GM04503 (cell line): ENCODE measurements at regions not wholly inside any gene's neighbourhood (a gene's known extent, or its start where the extent isn't known, plus 50 kb on each side); places are given as distances from the start of the nearest gene placed in this dataset.
"Not testable (repeated sequence)": the region's sequence is repeated elsewhere in the genome, so short reads cannot be mapped to it uniquely, and the experiment has no call there.

Experiments used
- DNase-seq: peaks from one replicate; pipeline ENCODE4 v3.0.0-alpha.2; 2012; ENCODE audit warnings: low read depth

DNA sequence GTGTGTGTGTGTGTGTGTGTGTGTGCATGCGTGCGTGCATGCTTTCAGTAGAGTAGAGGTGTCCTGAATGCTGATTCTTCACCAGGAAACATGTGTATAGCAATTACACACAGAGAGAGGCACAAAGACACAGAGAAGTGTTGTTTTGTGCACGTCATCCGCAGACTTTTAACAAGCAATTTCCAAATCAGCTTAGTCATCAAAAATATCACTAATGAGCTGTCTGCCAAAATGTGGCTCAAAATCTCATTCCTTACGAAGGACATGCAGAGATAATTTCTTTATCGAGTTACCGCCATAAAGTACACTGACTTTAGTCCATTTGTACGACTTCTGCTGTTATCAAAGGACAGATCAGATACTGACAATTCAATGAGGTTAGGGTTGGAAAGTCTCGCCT lies 274.9 kb upstream of the RARB start:
- DNase-seq = no peak

DNA sequence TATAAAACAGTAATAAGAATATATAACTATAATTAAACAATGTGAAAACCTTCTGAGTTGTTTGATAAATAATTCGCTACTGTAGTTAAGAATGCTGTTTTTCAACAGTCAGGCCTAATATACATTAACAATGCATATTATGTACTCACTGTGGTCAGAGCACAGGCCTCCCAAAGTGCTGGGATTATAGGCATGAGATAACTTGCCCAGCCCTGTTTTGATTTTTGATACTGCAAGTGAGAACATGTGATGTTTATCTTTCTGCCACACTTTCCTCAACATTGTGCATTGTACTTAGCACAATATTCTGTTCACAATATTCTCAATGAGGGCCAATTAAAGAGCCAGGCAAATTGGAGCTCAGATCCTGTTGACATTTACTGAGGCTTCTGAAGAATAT lies 274.5 kb upstream of the RARB start:
- no peak for DNase-seq

DNA sequence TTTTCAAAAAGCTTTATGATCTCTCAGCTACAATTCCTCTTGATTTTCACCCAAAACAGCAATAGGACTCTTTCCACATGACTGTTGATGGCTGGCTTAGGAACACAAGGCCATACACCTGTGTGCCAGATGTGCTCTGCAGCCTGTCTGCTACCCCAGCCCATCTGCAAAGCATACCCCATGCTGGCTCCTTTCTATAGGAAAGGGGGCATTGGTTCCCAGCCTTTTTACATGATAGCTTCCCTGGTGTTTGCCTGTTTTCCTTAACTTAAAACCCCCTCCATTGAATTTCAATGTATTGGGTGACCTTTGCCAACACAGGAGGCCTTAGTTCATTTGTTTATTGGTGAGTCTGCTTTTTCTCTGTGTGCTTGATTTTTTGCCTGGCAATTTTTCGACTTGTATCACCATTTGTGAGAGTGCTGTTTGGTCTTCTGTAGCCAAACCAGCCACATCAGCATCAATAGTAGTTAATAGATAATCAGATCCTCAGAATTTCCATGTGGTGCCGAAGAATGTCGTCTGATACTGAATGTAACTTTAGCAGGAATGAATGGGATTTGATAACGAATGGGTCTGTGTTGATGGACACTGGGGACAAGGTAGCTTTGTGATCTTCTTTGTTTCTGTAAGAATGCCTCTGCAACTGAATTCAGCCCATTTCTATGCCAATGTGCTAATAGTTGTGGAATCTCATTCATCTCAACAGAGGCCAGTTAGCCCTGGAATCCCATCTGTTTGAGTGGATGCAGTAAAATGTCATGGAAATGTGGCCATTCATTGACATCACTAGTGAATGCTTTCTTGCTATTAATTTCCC lies 272.2 kb upstream of the RARB start:
- peak; percentile 27 for DNase-seq

GRCh38 chr3:25156626-25157025 lies 271.4 kb upstream of the RARB start:
- DNase-seq = peak; percentile 66

GRCh38 chr3:25165306-25165705 lies 262.8 kb upstream of the RARB start:
- DNase-seq = no peak

DNA sequence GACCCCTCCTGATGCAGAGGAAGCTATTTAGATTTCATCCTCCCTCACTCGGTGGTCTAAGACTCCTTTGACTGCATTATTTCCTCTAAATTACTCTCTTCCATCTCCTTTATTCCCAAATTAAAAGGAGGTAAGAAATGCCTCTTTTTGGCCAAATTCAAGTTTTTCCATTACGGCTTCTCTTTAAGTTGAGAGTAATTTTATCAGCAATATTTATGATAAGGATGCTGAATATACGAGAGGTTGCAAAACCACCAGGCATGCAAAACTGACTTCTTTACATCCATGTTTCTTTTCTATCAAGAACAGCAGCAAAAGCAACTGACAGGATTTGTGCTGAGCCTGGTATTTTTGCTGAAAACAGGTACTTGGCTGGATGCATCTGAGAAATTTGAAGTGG lies 262.0 kb upstream of the RARB start:
- no peak for DNase-seq

GRCh38 chr3:25169151-25169550 lies 258.9 kb upstream of the RARB start:
- no peak for DNase-seq

- no peak for DNase-seq
These were observed 258.0 kb upstream of the RARB start for GRCh38 chr3:25170021-25170420.

- no peak for DNase-seq
These were observed 256.8 kb upstream of the RARB start for GRCh38 chr3:25171118-25171807.

GRCh38 chr3:25171897-25172296 lies 256.2 kb upstream of the RARB start:
- DNase-seq = no peak

DNA sequence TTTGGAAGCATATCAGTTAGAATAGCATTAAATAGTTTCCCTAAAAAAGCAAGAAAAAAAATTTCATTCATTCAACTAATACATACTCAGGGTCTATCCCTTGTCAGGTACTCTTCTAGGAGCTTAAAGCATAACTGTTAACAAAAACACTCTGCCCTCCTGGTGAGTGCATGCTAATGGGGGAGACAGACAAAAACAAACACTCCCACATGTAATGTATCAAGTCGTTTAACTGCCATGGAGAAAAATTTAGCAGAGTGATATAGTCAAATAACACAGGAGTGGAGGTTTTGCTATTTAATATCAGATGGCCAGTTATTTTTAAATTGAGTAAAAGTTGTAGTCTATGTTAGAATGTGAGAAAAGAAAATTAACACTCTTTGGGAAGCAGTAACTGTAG lies 254.5 kb upstream of the RARB start:
- no peak for DNase-seq

DNA sequence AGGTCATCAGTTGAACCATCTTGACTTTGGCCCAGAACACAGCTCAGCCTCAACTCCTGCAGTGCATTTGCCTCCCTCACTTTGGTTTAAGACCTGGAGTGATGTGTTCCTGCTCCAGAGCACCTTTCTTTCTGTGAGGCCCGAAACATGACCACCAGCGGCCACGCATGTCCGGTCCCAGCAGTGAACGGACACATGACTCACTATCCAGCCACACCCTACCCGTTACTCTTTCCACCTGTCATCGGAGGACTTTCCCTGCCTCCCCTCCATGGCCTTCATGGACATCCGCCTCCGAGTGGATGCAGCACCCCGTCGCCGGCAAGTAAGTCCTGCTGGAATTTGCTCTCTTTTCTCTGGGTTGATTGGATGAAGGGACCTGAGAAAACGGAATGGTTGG lies 253.8 kb upstream of the RARB start:
- no peak for DNase-seq

DNA sequence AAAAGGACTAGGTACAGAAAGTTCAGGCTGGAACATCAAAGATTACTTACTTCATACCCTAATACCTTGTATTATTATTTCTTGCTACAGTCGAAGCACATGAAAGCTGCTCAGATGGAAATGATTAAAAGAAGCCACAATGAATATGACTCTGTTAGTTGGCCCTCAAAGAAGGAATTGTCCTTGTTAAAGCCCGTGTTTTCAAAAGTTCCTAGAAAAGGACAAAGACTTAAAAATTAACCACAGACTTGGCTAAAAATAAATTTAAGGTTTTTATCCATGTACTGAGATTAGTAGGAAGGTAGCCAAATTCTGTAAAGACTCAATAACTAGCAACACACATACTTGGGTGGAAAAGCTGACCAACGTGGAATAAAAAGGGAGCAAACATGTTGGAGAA lies 251.0 kb upstream of the RARB start:
- DNase-seq = no peak

GRCh38 chr3:25178672-25179071 lies 249.4 kb upstream of the RARB start:
- no peak for DNase-seq

- no peak for DNase-seq
These were observed 247.0 kb upstream of the RARB start for GRCh38 chr3:25181096-25181495.

DNA sequence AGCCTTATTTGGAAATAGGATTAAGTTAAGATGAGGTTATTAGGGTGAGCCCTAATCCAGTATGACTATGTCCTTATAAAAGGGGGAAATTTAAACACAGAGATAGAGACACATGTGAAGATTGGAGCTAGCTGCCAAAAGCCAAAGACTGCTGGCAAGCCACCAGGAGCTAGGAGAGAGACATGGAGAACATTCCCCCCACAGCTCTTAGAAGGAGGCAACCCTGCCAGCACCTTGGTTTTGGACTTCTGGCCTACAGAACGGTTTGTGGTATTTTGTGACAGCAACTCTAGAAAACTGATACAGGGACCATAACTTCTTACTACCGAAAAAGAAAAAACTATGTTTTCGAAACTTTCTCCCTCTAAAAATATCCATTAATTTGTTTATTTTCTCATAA lies 245.3 kb upstream of the RARB start:
- DNase-seq = no peak

- DNase-seq = no peak
These were observed 243.3 kb upstream of the RARB start for GRCh38 chr3:25184641-25185250.

- no peak for DNase-seq
These were observed 236.4 kb upstream of the RARB start for GRCh38 chr3:25191673-25192072.

DNA sequence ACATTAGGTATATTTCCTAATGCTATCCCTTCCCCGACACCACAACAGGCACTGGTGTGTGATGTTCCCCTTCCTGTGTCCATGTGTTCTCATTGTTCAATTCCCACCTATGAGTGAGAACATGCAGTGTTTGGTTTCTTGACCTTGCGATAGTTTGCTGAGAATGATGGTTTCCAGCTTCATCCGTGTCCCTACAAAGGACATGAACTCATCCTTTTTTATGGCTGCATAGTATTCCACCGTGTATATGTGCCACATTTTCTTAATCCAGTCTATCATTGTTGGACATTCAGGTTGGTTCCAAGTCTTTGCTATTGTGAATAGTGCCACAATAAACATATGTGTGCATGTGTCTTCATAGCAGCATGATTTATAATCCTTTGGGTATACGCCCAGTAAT lies 228.5 kb upstream of the RARB start:
- not testable (repeated sequence) for DNase-seq

- DNase-seq = no peak
These were observed 215.3 kb upstream of the RARB start for GRCh38 chr3:25212736-25213135.

GRCh38 chr3:25214034-25214433 lies 214.0 kb upstream of the RARB start:
- DNase-seq = no peak

DNA sequence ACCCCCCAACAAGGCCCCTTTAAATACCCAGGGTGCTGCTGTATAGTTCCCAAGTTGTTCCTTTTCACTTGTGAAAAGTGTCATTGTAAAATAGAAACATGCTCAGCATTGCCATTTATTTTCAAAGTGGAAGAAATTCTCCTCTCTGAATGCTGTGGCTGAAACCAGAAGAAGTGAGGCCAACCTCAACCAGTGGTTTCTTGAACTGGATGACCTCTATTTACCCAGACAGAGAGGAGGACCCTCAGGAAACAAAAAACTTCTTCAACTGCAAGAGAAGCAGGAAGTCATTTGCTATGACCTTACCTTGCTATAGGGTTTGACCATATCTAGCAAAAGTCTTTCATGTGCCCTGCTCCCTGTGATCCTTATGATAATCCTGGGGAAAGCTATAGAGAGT lies 209.7 kb upstream of the RARB start:
- DNase-seq = no peak

- no peak for DNase-seq
These were observed 201.3 kb upstream of the RARB start for GRCh38 chr3:25226747-25227146.
